Adrenal gland (tissue), 5 donors: ENCODE measurements at regions not wholly inside any gene's neighbourhood (a gene's known extent, or its start where the extent isn't known, plus 50 kb on each side); places are given as distances from the start of the nearest gene placed in this dataset.

Experiments
- CTCF ChIP-seq, 6 experiments: fragments of 450-650 bp in 4 of 6; fragments of 200-600 bp in 2 of 6; sonication (generic) in 1 of 6; IDR thresholded peaks; 1 replicate in 5 of 6; 2 replicates in 1 of 6; pipeline versions ENCODE4 v1.5.1 to v1.8.0; 2016 to 2021; ENCODE audit warnings: antibody characterized with exemption in 6 of 6, mild to moderate bottlenecking in 2 of 6, moderate library complexity in 1 of 6
- POLR2A ChIP-seq, 2 donors: fragments of 450-650 bp; IDR thresholded peaks; one replicate each; pipeline ENCODE4 v1.6.1; 2017; ENCODE audit warnings: antibody characterized with exemption in 2 of 2, mild to moderate bottlenecking in 2 of 2, moderate library complexity in 1 of 2
- donor health status: DM: no; HTN: no; CAD: no.

GRCh38 chr3:90180096-90180495 lies 1072.7 kb downstream of the EPHA3 start:
- TF ChIP-seq CTCF (IDR thresholded peaks at IDR 0.05) (no peak), POLR2A (IDR thresholded peaks at IDR 0.05) (no peak)
